HuH-7 (cell line): ENCODE measurements at regions not wholly inside any gene's neighbourhood (a gene's known extent, or its start where the extent isn't known, plus 50 kb on each side); places are given as distances from the start of the nearest gene placed in this dataset.
A peak's percentile ranks its signal among the peaks of the same experiment; 100 is the strongest.

Source experiments
- DNase-seq: peaks from one replicate; pipeline ENCODE4 v3.0.0; 2011; ENCODE audit warnings: low spot score

- peak; percentile 28 for DNase-seq
Measured at GRCh38 chr2:176502619-176503018, 233.4 kb downstream of the MTX2 start.

GRCh38 chr2:176503776-176504175, 234.5 kb downstream of the MTX2 start:
- DNase-seq: no peak

- DNase-seq: no peak
Measured at GRCh38 chr2:176504440-176504839, 235.2 kb downstream of the MTX2 start.

GRCh38 chr2:176507786-176508185, 238.5 kb downstream of the MTX2 start:
- DNase-seq: no peak

GRCh38 chr2:176508374-176508773, 239.1 kb downstream of the MTX2 start:
- DNase-seq: no peak

DNA sequence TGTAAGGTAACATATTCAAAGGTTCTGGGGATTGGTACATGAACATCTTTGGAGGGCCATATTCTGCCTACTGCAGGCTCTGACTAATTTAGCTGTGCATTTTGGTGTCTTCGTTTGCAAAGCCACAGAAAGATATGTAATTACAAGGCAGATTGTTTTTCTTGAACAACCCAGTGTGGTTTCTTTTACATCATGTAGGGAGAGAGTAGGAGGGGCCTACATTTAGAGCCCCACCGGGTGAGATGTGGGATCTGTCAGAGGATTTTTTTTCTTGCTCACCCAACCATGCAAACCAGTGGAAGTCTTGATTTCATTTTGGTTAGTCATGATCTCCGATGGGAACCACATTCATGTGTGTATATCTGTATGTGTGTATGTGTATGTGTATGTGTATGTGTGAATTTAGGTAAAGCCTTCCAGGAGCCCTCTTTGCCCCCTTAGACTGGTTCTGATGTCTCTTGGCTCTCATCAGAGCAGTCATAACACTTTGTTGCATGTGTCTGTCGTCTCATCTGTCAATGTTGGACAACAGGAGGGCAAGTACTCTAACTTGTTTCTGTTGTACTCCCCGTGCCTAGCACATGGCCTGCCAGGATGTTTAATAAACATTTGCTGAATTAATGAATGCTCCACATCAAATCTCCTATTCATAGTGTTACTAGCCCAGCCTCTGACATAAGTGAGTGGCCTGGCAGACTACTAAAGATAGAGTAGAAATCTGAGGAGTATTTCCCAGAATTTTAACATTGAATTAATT, 239.9 kb downstream of the MTX2 start:
- no peak for DNase-seq

DNA sequence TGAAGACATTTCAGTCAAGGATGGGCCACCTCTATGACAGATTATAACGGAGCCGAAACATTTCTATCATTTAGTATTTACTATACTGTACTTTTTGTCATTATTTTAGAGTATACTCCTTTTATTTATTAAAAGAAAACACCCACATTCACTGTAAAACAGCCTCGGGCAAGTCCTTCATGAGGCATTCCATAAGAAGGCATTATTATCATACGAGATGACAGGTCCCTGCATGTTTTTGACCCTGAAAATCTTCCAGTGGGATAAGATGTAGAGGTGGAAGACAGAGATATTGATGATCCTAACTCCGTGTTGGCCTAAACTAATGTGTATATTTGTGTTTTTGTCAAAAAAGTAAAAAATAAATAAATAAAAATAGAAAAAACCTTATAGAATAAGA, 245.0 kb downstream of the MTX2 start:
- no peak for DNase-seq

GRCh38 chr2:176514805-176515500, 245.7 kb downstream of the MTX2 start:
- no peak for DNase-seq

GRCh38 chr2:176516051-176516602, 246.9 kb downstream of the MTX2 start:
- no peak for DNase-seq

GRCh38 chr2:176518823-176519222, 249.6 kb downstream of the MTX2 start:
- peak; percentile 15 for DNase-seq

DNA sequence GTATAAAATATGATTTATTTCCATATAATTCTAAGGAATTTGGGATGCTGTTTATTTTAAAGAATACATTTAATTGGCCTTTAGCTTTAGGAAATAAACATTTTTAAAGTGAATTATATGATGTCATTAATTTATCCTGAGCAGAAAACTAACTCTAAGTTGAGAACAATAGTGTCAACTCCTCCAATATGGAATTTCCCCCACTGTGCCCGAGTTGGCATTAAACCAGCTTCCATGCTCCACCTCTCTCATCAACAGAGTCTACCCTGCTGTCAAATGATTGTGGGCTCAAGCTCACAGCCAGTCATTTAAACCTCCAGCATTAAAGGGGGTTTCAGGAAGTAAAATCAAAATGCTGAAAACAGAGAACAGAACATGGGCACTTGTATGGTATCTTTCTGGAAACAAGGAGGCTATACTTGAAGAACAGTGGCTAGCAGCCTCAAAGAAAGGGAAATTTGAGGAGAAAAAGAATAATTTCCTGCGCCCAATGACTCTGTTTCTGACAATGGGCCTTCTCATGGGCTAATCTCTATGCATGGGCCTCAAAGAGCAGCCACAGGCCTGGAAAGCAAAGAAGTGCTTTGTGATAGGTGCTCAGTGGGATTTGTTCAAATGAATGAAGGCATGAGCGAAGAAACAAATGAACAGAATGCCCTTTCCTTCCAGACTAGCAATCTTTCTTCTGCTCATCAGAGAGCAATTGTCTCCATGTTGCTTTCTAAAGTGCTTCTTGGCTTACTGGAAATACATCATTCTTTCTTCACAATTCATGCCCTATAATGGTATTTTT, 252.8 kb downstream of the MTX2 start:
- DNase-seq: no peak

DNA sequence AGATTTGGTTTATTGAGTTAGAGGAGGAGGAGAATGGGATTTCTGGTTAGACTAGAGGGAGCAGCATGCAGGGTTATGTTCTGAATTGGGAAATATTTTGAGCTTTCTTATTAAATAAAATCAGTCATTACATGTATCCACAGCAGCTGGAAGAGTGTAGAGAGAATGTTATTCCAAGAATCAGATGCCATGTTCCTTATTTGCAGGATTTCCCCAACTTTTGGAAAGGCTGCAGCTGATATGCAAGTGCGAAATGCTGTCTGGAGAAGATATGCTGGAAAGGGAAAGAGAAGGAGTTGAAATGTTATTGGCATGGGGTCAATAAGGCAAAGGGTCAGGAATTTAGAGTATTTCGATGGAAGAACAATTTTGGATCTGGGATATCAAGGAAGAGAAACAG, 255.8 kb downstream of the MTX2 start:
- no peak for DNase-seq

DNA sequence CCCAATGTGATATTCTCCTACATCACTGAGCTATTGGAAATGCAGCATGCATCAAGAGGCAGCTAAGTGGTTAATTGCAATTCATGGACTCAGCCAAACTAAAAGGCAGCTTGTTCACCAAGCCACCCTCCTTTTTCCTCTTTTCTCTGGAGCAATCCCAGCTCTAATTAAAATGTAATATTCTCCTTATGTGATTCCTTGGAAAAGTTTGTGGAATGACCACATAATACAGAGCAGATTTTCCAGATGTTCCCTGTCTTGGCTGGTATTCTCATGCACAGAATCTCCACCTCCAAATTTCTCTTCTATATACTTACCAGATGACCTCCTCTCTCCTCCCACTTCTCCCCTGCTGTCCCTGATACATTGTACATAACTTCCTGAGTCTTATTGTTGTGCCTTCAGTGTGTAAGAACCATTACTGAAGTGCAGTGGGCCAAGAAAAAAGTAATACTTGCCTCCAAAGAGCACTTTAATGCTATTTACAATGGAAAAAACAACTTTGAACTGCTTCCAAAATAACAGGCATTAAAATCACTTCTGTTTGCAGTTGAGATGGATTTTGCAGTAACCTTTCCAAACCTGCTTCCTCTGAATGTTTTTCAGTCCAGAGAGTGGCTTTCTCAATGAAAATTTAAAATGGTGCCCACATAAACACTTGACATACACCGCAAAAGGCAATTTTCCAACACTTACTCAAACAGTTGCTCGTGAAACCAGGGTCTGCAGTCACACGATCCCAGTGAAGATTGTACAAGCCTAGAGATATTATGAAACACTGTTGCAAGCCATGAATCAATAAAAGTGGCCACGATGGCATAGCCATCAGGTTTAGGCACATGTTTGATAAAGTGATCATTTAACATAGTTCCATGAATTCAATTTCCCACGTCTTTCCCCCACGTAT, 258.0 kb downstream of the MTX2 start:
- no peak for DNase-seq

- DNase-seq: no peak
Measured at GRCh38 chr2:176531608-176532007, 262.4 kb downstream of the MTX2 start.

- no peak for DNase-seq
Measured at GRCh38 chr2:176533505-176534193, 264.4 kb downstream of the MTX2 start.

- no peak for DNase-seq
Measured at GRCh38 chr2:176534798-176535466, 265.7 kb downstream of the MTX2 start.

- no peak for DNase-seq
Measured at GRCh38 chr2:176535467-176536113, 266.3 kb downstream of the MTX2 start.

- DNase-seq: no peak
Measured at GRCh38 chr2:176536439-176537133, 267.3 kb downstream of the MTX2 start.

GRCh38 chr2:176537932-176538331, 268.7 kb downstream of the MTX2 start:
- DNase-seq: no peak
